PC-9 (cell line): ENCODE measurements at regions not wholly inside any gene's neighbourhood (a gene's known extent, or its start where the extent isn't known, plus 50 kb on each side); places are given as distances from the start of the nearest gene placed in this dataset.

Experiments
- CTCF ChIP-seq: fragments of 200-600 bp; sonication (generic); conservative IDR thresholded peaks from 2 replicates; pipeline ENCODE4 v1.6.1; 2017; ENCODE audit warnings: mixed run types, antibody characterized with exemption, mild to moderate bottlenecking, moderate library complexity
- EZH2 ChIP-seq: fragments of 200-600 bp; sonication (generic); IDR thresholded peaks from 2 replicates; pipeline ENCODE4 v1.8.0; 2017; ENCODE audit warnings: antibody characterized with exemption, low read depth

GRCh38 chr7:16357921-16358320 lies 63.4 kb downstream of the CRPPA start:
- no peak for TF ChIP-seq CTCF
- no peak for TF ChIP-seq EZH2
